Peyer's patch (tissue), 4 donors: ENCODE measurements at regions not wholly inside any gene's neighbourhood (a gene's known extent, or its start where the extent isn't known, plus 50 kb on each side); places are given as distances from the start of the nearest gene placed in this dataset.

Experiments
- POLR2A ChIP-seq, 2 donors: fragments of 450-650 bp; IDR thresholded peaks; one replicate each; pipeline ENCODE4 v1.5.1; 2017; ENCODE audit warnings: antibody characterized with exemption in 2 of 2, mild to moderate bottlenecking in 2 of 2, moderate library complexity in 2 of 2
- TF ChIP-seq, protein P1 (sequence below), 6 experiments: fragments of 450-650 bp in 4 of 6; fragments of 200-600 bp in 2 of 6; sonication (generic) in 1 of 6; IDR thresholded peaks; one replicate each; pipeline ENCODE4 v1.5.1; 2017 to 2019; ENCODE audit warnings: antibody characterized with exemption in 6 of 6, mild to moderate bottlenecking in 3 of 6, moderate library complexity in 1 of 6

DNA sequence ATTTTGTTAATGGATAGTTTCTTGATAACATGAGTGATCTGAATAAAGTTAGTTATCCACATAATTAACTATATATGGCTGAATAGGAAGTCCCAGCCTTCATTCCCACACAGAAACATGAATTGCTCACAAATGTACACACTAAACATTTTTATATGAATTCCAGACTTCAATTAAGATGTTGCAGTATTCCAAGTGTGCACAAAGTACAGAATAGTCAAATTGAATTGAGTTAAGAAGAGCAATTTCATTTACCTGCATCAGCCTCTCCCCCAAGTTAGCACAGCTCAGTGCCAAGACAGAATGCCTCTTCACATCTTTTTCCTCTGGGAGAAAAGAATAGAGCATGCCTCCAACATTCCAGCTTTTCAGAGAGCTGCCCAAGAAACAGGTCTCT lies 207.0 kb upstream of the SAMSN1 start:
- no peak for TF ChIP-seq POLR2A (IDR thresholded peaks at IDR 0.05)
- TF ChIP-seq, protein P1, sequence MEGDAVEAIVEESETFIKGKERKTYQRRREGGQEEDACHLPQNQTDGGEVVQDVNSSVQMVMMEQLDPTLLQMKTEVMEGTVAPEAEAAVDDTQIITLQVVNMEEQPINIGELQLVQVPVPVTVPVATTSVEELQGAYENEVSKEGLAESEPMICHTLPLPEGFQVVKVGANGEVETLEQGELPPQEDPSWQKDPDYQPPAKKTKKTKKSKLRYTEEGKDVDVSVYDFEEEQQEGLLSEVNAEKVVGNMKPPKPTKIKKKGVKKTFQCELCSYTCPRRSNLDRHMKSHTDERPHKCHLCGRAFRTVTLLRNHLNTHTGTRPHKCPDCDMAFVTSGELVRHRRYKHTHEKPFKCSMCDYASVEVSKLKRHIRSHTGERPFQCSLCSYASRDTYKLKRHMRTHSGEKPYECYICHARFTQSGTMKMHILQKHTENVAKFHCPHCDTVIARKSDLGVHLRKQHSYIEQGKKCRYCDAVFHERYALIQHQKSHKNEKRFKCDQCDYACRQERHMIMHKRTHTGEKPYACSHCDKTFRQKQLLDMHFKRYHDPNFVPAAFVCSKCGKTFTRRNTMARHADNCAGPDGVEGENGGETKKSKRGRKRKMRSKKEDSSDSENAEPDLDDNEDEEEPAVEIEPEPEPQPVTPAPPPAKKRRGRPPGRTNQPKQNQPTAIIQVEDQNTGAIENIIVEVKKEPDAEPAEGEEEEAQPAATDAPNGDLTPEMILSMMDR (IDR thresholded peaks at IDR 0.05) = no peak
